Keratinocyte (primary cell): ENCODE measurements at regions not wholly inside any gene's neighbourhood (a gene's known extent, or its start where the extent isn't known, plus 50 kb on each side); places are given as distances from the start of the nearest gene placed in this dataset.

Experiments
- EZH2 ChIP-seq: IDR thresholded peaks from one replicate; pipeline ENCODE4 v1.6.1; 2012; ENCODE audit warnings: inconsistent platforms, mild to moderate bottlenecking, low read length, moderate library complexity
- TF ChIP-seq, protein P1 (sequence below), 3 experiments: IDR thresholded peaks in 1 of 3; conservative IDR thresholded peaks in 1 of 3; optimal IDR thresholded peaks in 1 of 3; 2 replicates in 2 of 3; 3 replicates in 1 of 3; pipeline versions ENCODE3 to v1.5.1; 2011; ENCODE audit warnings: low read length in 3 of 3, mild to moderate bottlenecking in 3 of 3, moderate library complexity in 2 of 3, control low read depth in 1 of 3, inconsistent platforms in 1 of 3; ENCODE audit not compliant: insufficient read depth in 2 of 3; ENCODE audit errors: extremely low read depth in 1 of 3

DNA sequence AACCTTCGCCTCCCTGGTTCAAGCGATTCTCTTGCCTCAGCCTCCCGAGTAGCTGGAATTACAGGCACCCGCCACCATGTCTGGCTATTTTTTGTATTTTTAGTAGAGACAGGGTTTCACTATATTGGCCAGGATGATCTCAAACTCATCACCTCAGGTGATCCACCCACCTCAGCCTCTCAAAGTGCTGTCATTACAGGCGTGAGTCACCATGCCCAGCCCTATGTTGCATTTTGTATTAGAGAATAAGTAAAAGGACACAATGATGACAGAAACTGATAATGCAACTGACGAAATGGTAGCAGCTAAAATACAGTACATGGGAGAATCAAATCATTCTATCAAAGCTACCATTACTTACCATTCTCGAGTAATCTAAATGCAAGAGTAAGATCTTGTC lies 276.7 kb downstream of the DSEL start:
- TF ChIP-seq, protein P1, sequence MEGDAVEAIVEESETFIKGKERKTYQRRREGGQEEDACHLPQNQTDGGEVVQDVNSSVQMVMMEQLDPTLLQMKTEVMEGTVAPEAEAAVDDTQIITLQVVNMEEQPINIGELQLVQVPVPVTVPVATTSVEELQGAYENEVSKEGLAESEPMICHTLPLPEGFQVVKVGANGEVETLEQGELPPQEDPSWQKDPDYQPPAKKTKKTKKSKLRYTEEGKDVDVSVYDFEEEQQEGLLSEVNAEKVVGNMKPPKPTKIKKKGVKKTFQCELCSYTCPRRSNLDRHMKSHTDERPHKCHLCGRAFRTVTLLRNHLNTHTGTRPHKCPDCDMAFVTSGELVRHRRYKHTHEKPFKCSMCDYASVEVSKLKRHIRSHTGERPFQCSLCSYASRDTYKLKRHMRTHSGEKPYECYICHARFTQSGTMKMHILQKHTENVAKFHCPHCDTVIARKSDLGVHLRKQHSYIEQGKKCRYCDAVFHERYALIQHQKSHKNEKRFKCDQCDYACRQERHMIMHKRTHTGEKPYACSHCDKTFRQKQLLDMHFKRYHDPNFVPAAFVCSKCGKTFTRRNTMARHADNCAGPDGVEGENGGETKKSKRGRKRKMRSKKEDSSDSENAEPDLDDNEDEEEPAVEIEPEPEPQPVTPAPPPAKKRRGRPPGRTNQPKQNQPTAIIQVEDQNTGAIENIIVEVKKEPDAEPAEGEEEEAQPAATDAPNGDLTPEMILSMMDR (optimal IDR thresholded peaks at IDR 0.05 in 1 of 3, IDR thresholded peaks at IDR 0.05 in 1 of 3, conservative IDR thresholded peaks at IDR 0.05 in 1 of 3; ENCODE audit: extremely low read depth in 1 of 3, insufficient read depth in 2 of 3, low read length in 3 of 3): no peak
- no peak for TF ChIP-seq EZH2
